ENCODE measurements at regions not wholly inside any gene's neighbourhood (a gene's known extent, or its start where the extent isn't known, plus 50 kb on each side); places are given as distances from the start of the nearest gene placed in this dataset.

DNA sequence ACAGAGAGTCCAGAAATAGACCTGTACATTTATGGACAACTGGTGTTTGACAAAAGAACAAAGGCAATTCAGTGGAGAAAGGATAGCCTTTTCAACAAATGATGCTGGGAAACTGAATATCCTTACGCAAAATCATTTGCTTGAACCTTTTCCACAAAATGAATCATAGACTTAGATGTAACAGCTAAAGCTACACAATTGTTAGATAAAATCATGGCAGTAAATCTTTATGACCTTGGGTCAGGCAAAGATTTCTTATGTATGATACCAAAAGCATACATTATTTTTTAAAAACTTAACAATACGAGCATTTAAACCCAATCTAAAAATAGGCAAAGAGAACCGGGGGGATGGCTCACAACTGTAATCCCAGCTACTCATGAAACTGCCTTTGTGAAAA, 73.5 kb upstream of the DST start:
- Histone ChIP-seq H3K23ac (ENCODE audit: low read length) (no peak overlapping the region), H3K4ac (ENCODE audit: low read depth, low read length) (no peak overlapping the region), H3K36me3 (ENCODE audit: control insufficient read depth, insufficient read depth, low read length) (no peaks in the 10 kb centered on the region), H3K56ac (ENCODE audit: low read length) (no peak overlapping the region), H4K8ac (ENCODE audit: low read depth, low read length) (no peak overlapping the region), H3K79me2 (ENCODE audit: control insufficient read depth, insufficient read depth, low read length) (peaks cover 7% of the 10 kb centered on the region), H2AK5ac (ENCODE audit: low read length) (no peak overlapping the region), H3K4me3 (ENCODE audit: low read length) (no peak overlapping the region), H3K4me1 (ENCODE audit: control insufficient read depth, low read depth, low read length) (peaks cover 10% of the 10 kb centered on the region), H2BK5ac (ENCODE audit: low read length) (peak overlapping the region; percentile 37), H3K27me3 (ENCODE audit: insufficient read depth, low read length, poor library complexity) (no peaks in the 10 kb centered on the region), H2BK120ac (ENCODE audit: low read depth, low read length) (no peak overlapping the region), H3K79me1 (ENCODE audit: low read length) (peaks cover 6% of the 10 kb centered on the region), H3K18ac (ENCODE audit: low read length) (peak overlapping the region; percentile 71), H3K9ac (ENCODE audit: low read length) (no peak overlapping the region), H3K4me2 (ENCODE audit: low read length) (no peak overlapping the region), H4K5ac (ENCODE audit: low read length) (no peak overlapping the region), H3K27ac (ENCODE audit: low read depth, low read length) (no peak overlapping the region), H2BK15ac (replicated peaks; ENCODE audit: low read depth) (peak overlapping the region; percentile 3)
- WGBS (ENCODE audit: extremely low coverage, insufficient coverage, low lambda C conversion rate), result no CpG with 5 or more reads among the region's 3 CpGs
- no peak for DNase-seq

GRCh38 chr6:56715741-56716140, 73.1 kb upstream of the DST start:
- no peak for DNase-seq
- peak overlapping the region; percentile 96 for H2BK120ac ChIP-seq (ENCODE audit: low read depth, low read length)
- H3K18ac ChIP-seq (ENCODE audit: low read length), result peak overlapping the region; percentile 98
- H2BK15ac ChIP-seq (replicated peaks; ENCODE audit: low read depth), result peak overlapping the region; percentile 85
- no peak overlapping the region for H4K8ac ChIP-seq (ENCODE audit: low read depth, low read length)
- H2AK5ac ChIP-seq (ENCODE audit: low read length), result no peak overlapping the region
- no peak overlapping the region for H3K4me2 ChIP-seq (ENCODE audit: low read length)
- H3K79me2 ChIP-seq (ENCODE audit: control insufficient read depth, insufficient read depth, low read length), result peaks cover 7% of the 10 kb centered on the region
- H3K27me3 ChIP-seq (ENCODE audit: insufficient read depth, low read length, poor library complexity), result no peaks in the 10 kb centered on the region
- H2BK5ac ChIP-seq (ENCODE audit: low read length), result no peak overlapping the region
- peak overlapping the region; percentile 83 for H3K27ac ChIP-seq (ENCODE audit: low read depth, low read length)
- H3K56ac ChIP-seq (ENCODE audit: low read length), result peak overlapping the region; percentile 6
- H3K79me1 ChIP-seq (ENCODE audit: low read length), result peaks cover 6% of the 10 kb centered on the region
- H3K4ac ChIP-seq (ENCODE audit: low read depth, low read length), result no peak overlapping the region
- no peak overlapping the region for H3K9ac ChIP-seq (ENCODE audit: low read length)
- peaks cover 10% of the 10 kb centered on the region for H3K4me1 ChIP-seq (ENCODE audit: control insufficient read depth, low read depth, low read length)
- WGBS (ENCODE audit: extremely low coverage, insufficient coverage, low lambda C conversion rate), result no CpG with 5 or more reads among the region's 3 CpGs
- no peaks in the 10 kb centered on the region for H3K36me3 ChIP-seq (ENCODE audit: control insufficient read depth, insufficient read depth, low read length)
- H4K5ac ChIP-seq (ENCODE audit: low read length), result no peak overlapping the region
- H3K23ac ChIP-seq (ENCODE audit: low read length), result no peak overlapping the region
- no peak overlapping the region for H3K4me3 ChIP-seq (ENCODE audit: low read length)

GRCh38 chr6:56714982-56715456, 72.3 kb upstream of the DST start:
- no peak overlapping the region for H3K4me3 ChIP-seq (ENCODE audit: low read length)
- no CpG with 5 or more reads among the region's 2 CpGs for WGBS (ENCODE audit: extremely low coverage, insufficient coverage, low lambda C conversion rate)
- H3K4ac ChIP-seq (ENCODE audit: low read depth, low read length), result no peak overlapping the region
- no peak overlapping the region for H4K5ac ChIP-seq (ENCODE audit: low read length)
- H3K23ac ChIP-seq (ENCODE audit: low read length), result no peak overlapping the region
- no peaks in the 10 kb centered on the region for H3K36me3 ChIP-seq (ENCODE audit: control insufficient read depth, insufficient read depth, low read length)
- peaks cover 6% of the 10 kb centered on the region for H3K79me1 ChIP-seq (ENCODE audit: low read length)
- no peak overlapping the region for H3K18ac ChIP-seq (ENCODE audit: low read length)
- no peak overlapping the region for H2BK120ac ChIP-seq (ENCODE audit: low read depth, low read length)
- peaks cover 7% of the 10 kb centered on the region for H3K79me2 ChIP-seq (ENCODE audit: control insufficient read depth, insufficient read depth, low read length)
- peak overlapping the region; percentile 28 for H4K8ac ChIP-seq (ENCODE audit: low read depth, low read length)
- no peak overlapping the region for H3K4me2 ChIP-seq (ENCODE audit: low read length)
- H3K4me1 ChIP-seq (ENCODE audit: control insufficient read depth, low read depth, low read length), result peaks cover 10% of the 10 kb centered on the region
- H2AK5ac ChIP-seq (ENCODE audit: low read length), result no peak overlapping the region
- DNase-seq, result peak; percentile 85
- H3K9ac ChIP-seq (ENCODE audit: low read length), result no peak overlapping the region
- H2BK15ac ChIP-seq (replicated peaks; ENCODE audit: low read depth), result peak overlapping the region; percentile 36
- peak overlapping the region; percentile 83 for H3K27ac ChIP-seq (ENCODE audit: low read depth, low read length)
- no peak overlapping the region for H2BK5ac ChIP-seq (ENCODE audit: low read length)
- no peak overlapping the region for H3K56ac ChIP-seq (ENCODE audit: low read length)
- no peaks in the 10 kb centered on the region for H3K27me3 ChIP-seq (ENCODE audit: insufficient read depth, low read length, poor library complexity)

DNA sequence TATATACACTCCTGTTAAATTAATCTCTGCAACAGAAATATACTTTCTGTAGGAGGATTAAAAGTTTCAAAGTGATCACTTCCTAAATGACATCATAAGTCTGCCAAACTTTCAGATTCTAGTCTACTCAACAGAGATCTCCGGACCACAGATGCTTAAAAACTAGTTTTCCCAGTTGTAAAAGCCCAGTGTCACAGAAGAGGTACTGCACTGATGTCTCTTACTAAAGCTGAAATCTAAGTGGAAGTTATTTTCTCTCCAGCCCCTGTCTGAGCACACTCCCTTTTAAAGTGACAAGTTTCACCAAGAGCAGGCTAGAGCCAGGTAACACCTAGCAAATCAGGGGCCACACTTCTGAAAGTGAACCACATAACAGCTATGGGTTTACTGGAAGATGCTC, 71.6 kb upstream of the DST start:
- Histone ChIP-seq H3K27ac (ENCODE audit: low read depth, low read length) (peak overlapping the region; percentile 66), H3K4me3 (ENCODE audit: low read length) (no peak overlapping the region)

GRCh38 chr6:56713254-56713672, 70.6 kb upstream of the DST start:
- H3K79me1 ChIP-seq (ENCODE audit: low read length), result peaks cover 6% of the 10 kb centered on the region
- no peak overlapping the region for H3K4me2 ChIP-seq (ENCODE audit: low read length)
- H3K4me1 ChIP-seq (ENCODE audit: control insufficient read depth, low read depth, low read length), result peaks cover 10% of the 10 kb centered on the region
- no peak overlapping the region for H2BK15ac ChIP-seq (replicated peaks; ENCODE audit: low read depth)
- no peak overlapping the region for H4K8ac ChIP-seq (ENCODE audit: low read depth, low read length)
- H4K5ac ChIP-seq (ENCODE audit: low read length), result no peak overlapping the region
- H2BK5ac ChIP-seq (ENCODE audit: low read length), result peak overlapping the region; percentile 9
- H3K4ac ChIP-seq (ENCODE audit: low read depth, low read length), result peak overlapping the region; percentile 70
- no peaks in the 10 kb centered on the region for H3K36me3 ChIP-seq (ENCODE audit: control insufficient read depth, insufficient read depth, low read length)
- no peak overlapping the region for H3K4me3 ChIP-seq (ENCODE audit: low read length)
- H3K23ac ChIP-seq (ENCODE audit: low read length), result no peak overlapping the region
- H3K27ac ChIP-seq (ENCODE audit: low read depth, low read length), result peak overlapping the region; percentile 40
- DNase-seq, result peak; percentile 76
- peaks cover 8% of the 10 kb centered on the region for H3K79me2 ChIP-seq (ENCODE audit: control insufficient read depth, insufficient read depth, low read length)
- no peak overlapping the region for H3K9ac ChIP-seq (ENCODE audit: low read length)
- H2BK120ac ChIP-seq (ENCODE audit: low read depth, low read length), result no peak overlapping the region
- H3K18ac ChIP-seq (ENCODE audit: low read length), result peak overlapping the region; percentile 35
- no peak overlapping the region for H2AK5ac ChIP-seq (ENCODE audit: low read length)
- H3K56ac ChIP-seq (ENCODE audit: low read length), result peak overlapping the region; percentile 52
- no CpG with 5 or more reads among the region's 3 CpGs for WGBS (ENCODE audit: extremely low coverage, insufficient coverage, low lambda C conversion rate)
- H3K27me3 ChIP-seq (ENCODE audit: insufficient read depth, low read length, poor library complexity), result no peaks in the 10 kb centered on the region

More for the DNA sequence above, 71.6 kb upstream of the DST start:
- H3K23ac ChIP-seq (ENCODE audit: low read length), result no peak overlapping the region
- H2BK15ac ChIP-seq (replicated peaks; ENCODE audit: low read depth), result no peak overlapping the region
- no peak overlapping the region for H2AK5ac ChIP-seq (ENCODE audit: low read length)
- no peak overlapping the region for H3K9ac ChIP-seq (ENCODE audit: low read length)
- peak overlapping the region; percentile 67 for H2BK120ac ChIP-seq (ENCODE audit: low read depth, low read length)
- no peak overlapping the region for H4K8ac ChIP-seq (ENCODE audit: low read depth, low read length)
- H3K4ac ChIP-seq (ENCODE audit: low read depth, low read length), result no peak overlapping the region
- H3K18ac ChIP-seq (ENCODE audit: low read length), result peak overlapping the region; percentile 80
- no peaks in the 10 kb centered on the region for H3K27me3 ChIP-seq (ENCODE audit: insufficient read depth, low read length, poor library complexity)
- WGBS (ENCODE audit: extremely low coverage, insufficient coverage, low lambda C conversion rate), result no CpG with 5 or more reads among the region's 1 CpG
- H3K79me2 ChIP-seq (ENCODE audit: control insufficient read depth, insufficient read depth, low read length), result peaks cover 8% of the 10 kb centered on the region
- H3K56ac ChIP-seq (ENCODE audit: low read length), result peak overlapping the region; percentile 19
- peaks cover 10% of the 10 kb centered on the region for H3K4me1 ChIP-seq (ENCODE audit: control insufficient read depth, low read depth, low read length)
- H3K36me3 ChIP-seq (ENCODE audit: control insufficient read depth, insufficient read depth, low read length), result no peaks in the 10 kb centered on the region
- peak overlapping the region; percentile 12 for H2BK5ac ChIP-seq (ENCODE audit: low read length)
- H4K5ac ChIP-seq (ENCODE audit: low read length), result no peak overlapping the region
- no peak overlapping the region for H3K4me2 ChIP-seq (ENCODE audit: low read length)
- peak; percentile 56 for DNase-seq
- H3K79me1 ChIP-seq (ENCODE audit: low read length), result peaks cover 6% of the 10 kb centered on the region

GRCh38 chr6:56710967-56711366, 68.3 kb upstream of the DST start:
- H3K79me1 ChIP-seq (ENCODE audit: low read length), result no peaks in the 10 kb centered on the region
- H3K4me1 ChIP-seq (ENCODE audit: control insufficient read depth, low read depth, low read length), result peaks cover 10% of the 10 kb centered on the region

More at GRCh38 chr6:56710967-56711366, 68.3 kb upstream of the DST start:
- Histone ChIP-seq H3K27me3 (ENCODE audit: insufficient read depth, low read length, poor library complexity) (no peaks in the 10 kb centered on the region), H2AK5ac (ENCODE audit: low read length) (no peak overlapping the region), H3K18ac (ENCODE audit: low read length) (no peak overlapping the region), H2BK5ac (ENCODE audit: low read length) (no peak overlapping the region), H3K9ac (ENCODE audit: low read length) (no peak overlapping the region), H3K36me3 (ENCODE audit: control insufficient read depth, insufficient read depth, low read length) (no peaks in the 10 kb centered on the region), H3K4me3 (ENCODE audit: low read length) (no peak overlapping the region), H2BK15ac (replicated peaks; ENCODE audit: low read depth) (no peak overlapping the region), H4K5ac (ENCODE audit: low read length) (no peak overlapping the region), H2BK120ac (ENCODE audit: low read depth, low read length) (no peak overlapping the region), H3K79me2 (ENCODE audit: control insufficient read depth, insufficient read depth, low read length) (peaks cover 7% of the 10 kb centered on the region), H3K23ac (ENCODE audit: low read length) (no peak overlapping the region), H4K8ac (ENCODE audit: low read depth, low read length) (no peak overlapping the region), H3K4me2 (ENCODE audit: low read length) (no peak overlapping the region), H3K56ac (ENCODE audit: low read length) (no peak overlapping the region), H3K27ac (ENCODE audit: low read depth, low read length) (no peak overlapping the region), H3K4ac (ENCODE audit: low read depth, low read length) (no peak overlapping the region)
- WGBS (ENCODE audit: extremely low coverage, insufficient coverage, low lambda C conversion rate), result no CpG with 5 or more reads among the region's 1 CpG
- no peak for DNase-seq

Measured in mesendoderm (in vitro differentiated cells).